ENCODE measurements at regions not wholly inside any gene's neighbourhood (a gene's known extent, or its start where the extent isn't known, plus 50 kb on each side); places are given as distances from the start of the nearest gene placed in this dataset.

- TF ChIP-seq ZNF8 (CRISPR knock-in tag; IDR thresholded peaks at IDR 0.05) (no peak), ARNTL (CRISPR knock-in tag; IDR thresholded peaks at IDR 0.05; ENCODE audit: borderline replicate concordance, low read depth) (no peak), ZNF70 (CRISPR knock-in tag; IDR thresholded peaks at IDR 0.05) (no peak), PATZ1 (CRISPR knock-in tag; IDR thresholded peaks at IDR 0.05; ENCODE audit: borderline replicate concordance) (no peak), TSHZ2 (CRISPR knock-in tag; IDR thresholded peaks at IDR 0.05) (no peak), ISL1 (CRISPR knock-in tag; IDR thresholded peaks at IDR 0.05) (no peak), GLIS3 (CRISPR knock-in tag; IDR thresholded peaks at IDR 0.05) (no peak), OSR1 (CRISPR knock-in tag; IDR thresholded peaks at IDR 0.05) (no peak)
Observed at GRCh38 chr10:44780426-44780825, 130.7 kb upstream of the TMEM72 start.

All from SK-N-SH treated with all-trans-retinoic acid at 6 μM for 48 hours (cell line).